ENCODE measurements at regions not wholly inside any gene's neighbourhood (a gene's known extent, or its start where the extent isn't known, plus 50 kb on each side); places are given as distances from the start of the nearest gene placed in this dataset.
"Not testable (repeated sequence)": the region's sequence is repeated elsewhere in the genome, so short reads cannot be mapped to it uniquely, and the experiment has no call there.

- H3K9me3 Mint-ChIP-seq, H3K4me3 Mint-ChIP-seq, H3K4me1 Mint-ChIP-seq, H3K27me3 Mint-ChIP-seq, H3K27ac Mint-ChIP-seq, H3K36me3 Mint-ChIP-seq, DNase-seq: not testable (repeated sequence)
These were observed 1148.9 kb downstream of the SORCS1 start for GRCh38 chr10:106015369-106016199.

GRCh38 chr10:106011250-106011649 is 1153.3 kb downstream of the SORCS1 start:
- Mint-ChIP-seq H3K4me3 (no peak overlapping the region), H3K27ac (no peak overlapping the region), H3K4me1 (no peaks in the 10 kb centered on the region), H3K36me3 (no peaks in the 10 kb centered on the region), H3K9me3 (peaks cover 2% of the 10 kb centered on the region), H3K27me3 (no peaks in the 10 kb centered on the region)
- no peak for DNase-seq

GRCh38 chr10:106000721-106001120 is 1163.8 kb downstream of the SORCS1 start:
- Mint-ChIP-seq H3K4me1 (no peaks in the 10 kb centered on the region), H3K27ac (no peak overlapping the region), H3K27me3 (no peaks in the 10 kb centered on the region), H3K36me3 (no peaks in the 10 kb centered on the region), H3K9me3 (no peaks in the 10 kb centered on the region), H3K4me3 (no peak overlapping the region)
- DNase-seq, result no peak

- H3K4me1 Mint-ChIP-seq, result no peaks in the 10 kb centered on the region
- H3K27me3 Mint-ChIP-seq, result no peaks in the 10 kb centered on the region
- no peak overlapping the region for H3K27ac Mint-ChIP-seq
- no peaks in the 10 kb centered on the region for H3K9me3 Mint-ChIP-seq
- no peak for DNase-seq
- no peaks in the 10 kb centered on the region for H3K36me3 Mint-ChIP-seq
- no peak overlapping the region for H3K4me3 Mint-ChIP-seq
These were observed 1170.9 kb downstream of the SORCS1 start for GRCh38 chr10:105993609-105994008.

GRCh38 chr10:105992928-105993327 is 1171.6 kb downstream of the SORCS1 start:
- Mint-ChIP-seq H3K27me3 (no peaks in the 10 kb centered on the region), H3K4me1 (no peaks in the 10 kb centered on the region), H3K36me3 (no peaks in the 10 kb centered on the region), H3K4me3 (no peak overlapping the region), H3K27ac (no peak overlapping the region), H3K9me3 (no peaks in the 10 kb centered on the region)
- DNase-seq, result no peak

GRCh38 chr10:105990529-105990928 is 1174.0 kb downstream of the SORCS1 start:
- DNase-seq, result no peak
- Mint-ChIP-seq H3K27ac (no peak overlapping the region), H3K4me3 (no peak overlapping the region), H3K36me3 (no peaks in the 10 kb centered on the region), H3K9me3 (no peaks in the 10 kb centered on the region), H3K27me3 (no peaks in the 10 kb centered on the region), H3K4me1 (no peaks in the 10 kb centered on the region)

GRCh38 chr10:105989995-105990394 is 1174.5 kb downstream of the SORCS1 start:
- Mint-ChIP-seq H3K9me3 (no peaks in the 10 kb centered on the region), H3K36me3 (no peaks in the 10 kb centered on the region), H3K4me3 (no peak overlapping the region), H3K4me1 (no peaks in the 10 kb centered on the region), H3K27me3 (no peaks in the 10 kb centered on the region), H3K27ac (no peak overlapping the region)
- no peak for DNase-seq

- no peak for DNase-seq
- Mint-ChIP-seq H3K27me3 (no peaks in the 10 kb centered on the region), H3K36me3 (no peaks in the 10 kb centered on the region), H3K9me3 (no peaks in the 10 kb centered on the region), H3K4me3 (no peak overlapping the region), H3K27ac (no peak overlapping the region), H3K4me1 (no peaks in the 10 kb centered on the region)
These were observed 1175.7 kb downstream of the SORCS1 start for GRCh38 chr10:105988848-105989247.

GRCh38 chr10:105986912-105987635 is 1177.4 kb downstream of the SORCS1 start:
- no peaks in the 10 kb centered on the region for H3K4me1 Mint-ChIP-seq
- H3K27ac Mint-ChIP-seq, result no peak overlapping the region
- no peaks in the 10 kb centered on the region for H3K27me3 Mint-ChIP-seq
- no peak overlapping the region for H3K4me3 Mint-ChIP-seq
- DNase-seq, result no peak
- no peaks in the 10 kb centered on the region for H3K9me3 Mint-ChIP-seq
- H3K36me3 Mint-ChIP-seq, result no peaks in the 10 kb centered on the region

- no peak for DNase-seq
- no peaks in the 10 kb centered on the region for H3K36me3 Mint-ChIP-seq
- H3K4me1 Mint-ChIP-seq, result no peaks in the 10 kb centered on the region
- no peaks in the 10 kb centered on the region for H3K27me3 Mint-ChIP-seq
- no peak overlapping the region for H3K27ac Mint-ChIP-seq
- no peak overlapping the region for H3K4me3 Mint-ChIP-seq
- no peaks in the 10 kb centered on the region for H3K9me3 Mint-ChIP-seq
These were observed 1178.0 kb downstream of the SORCS1 start for GRCh38 chr10:105986486-105986885.

- Mint-ChIP-seq H3K4me3 (no peak overlapping the region), H3K27me3 (no peaks in the 10 kb centered on the region), H3K4me1 (no peaks in the 10 kb centered on the region), H3K27ac (no peak overlapping the region), H3K9me3 (no peaks in the 10 kb centered on the region), H3K36me3 (no peaks in the 10 kb centered on the region)
- no peak for DNase-seq
These were observed 1181.8 kb downstream of the SORCS1 start for GRCh38 chr10:105982735-105983134.

GRCh38 chr10:105981679-105982078 is 1182.8 kb downstream of the SORCS1 start:
- no peak overlapping the region for H3K4me3 Mint-ChIP-seq
- no peaks in the 10 kb centered on the region for H3K27me3 Mint-ChIP-seq
- H3K4me1 Mint-ChIP-seq, result no peaks in the 10 kb centered on the region
- H3K36me3 Mint-ChIP-seq, result no peaks in the 10 kb centered on the region
- DNase-seq, result no peak
- H3K9me3 Mint-ChIP-seq, result no peaks in the 10 kb centered on the region
- no peak overlapping the region for H3K27ac Mint-ChIP-seq

GRCh38 chr10:105974803-105975456 is 1189.6 kb downstream of the SORCS1 start:
- Mint-ChIP-seq H3K4me3 (no peak overlapping the region), H3K27me3 (no peaks in the 10 kb centered on the region), H3K4me1 (no peaks in the 10 kb centered on the region), H3K27ac (no peak overlapping the region), H3K9me3 (no peaks in the 10 kb centered on the region), H3K36me3 (no peaks in the 10 kb centered on the region)
- DNase-seq, result no peak

GRCh38 chr10:105973902-105974301 is 1190.6 kb downstream of the SORCS1 start:
- H3K9me3 Mint-ChIP-seq, result no peaks in the 10 kb centered on the region
- no peaks in the 10 kb centered on the region for H3K4me1 Mint-ChIP-seq
- H3K27ac Mint-ChIP-seq, result no peak overlapping the region
- no peak overlapping the region for H3K4me3 Mint-ChIP-seq
- H3K27me3 Mint-ChIP-seq, result no peaks in the 10 kb centered on the region
- no peaks in the 10 kb centered on the region for H3K36me3 Mint-ChIP-seq
- no peak for DNase-seq

GRCh38 chr10:105973360-105973759 is 1191.1 kb downstream of the SORCS1 start:
- Mint-ChIP-seq H3K27ac (no peak overlapping the region), H3K36me3 (no peaks in the 10 kb centered on the region), H3K9me3 (no peaks in the 10 kb centered on the region), H3K27me3 (no peaks in the 10 kb centered on the region), H3K4me1 (no peaks in the 10 kb centered on the region), H3K4me3 (no peak overlapping the region)
- DNase-seq, result no peak
